Tibial artery (tissue), 4 donors: ENCODE measurements at regions not wholly inside any gene's neighbourhood (a gene's known extent, or its start where the extent isn't known, plus 50 kb on each side); places are given as distances from the start of the nearest gene placed in this dataset.
A peak's percentile ranks its signal among the peaks of the same experiment; 100 is the strongest.

Source experiments
- DNase-seq, 2 donors: peaks; one replicate each; pipeline ENCODE4 v3.0.0-alpha.2; 2019
- H3K27ac ChIP-seq, 2 donors: fragments of 200-600 bp; sonication (generic) in 1 of 2; 1 replicate in 1 of 2; 2 replicates in 1 of 2; pipeline ENCODE4 v1.5.1; 2018 to 2019; ENCODE audit warnings: mild to moderate bottlenecking in 1 of 2
- H3K27me3 ChIP-seq, 2 donors: fragments of 200-600 bp; sonication (generic) in 1 of 2; one replicate each; pipeline versions ENCODE4 v1.5.1 to v1.6.0; 2016 to 2019
- H3K36me3 ChIP-seq, 3 donors: fragments of 200-600 bp; sonication (generic) in 2 of 3; one replicate each; pipeline ENCODE4 v1.5.1; 2016 to 2019; ENCODE audit warnings: mild to moderate bottlenecking in 2 of 3
- H3K4me1 ChIP-seq, 4 donors: fragments of 200-600 bp; sonication (generic) in 2 of 4; 1 replicate in 3 of 4; 2 replicates in 1 of 4; pipeline ENCODE4 v1.5.1; 2016 to 2019
- H3K4me3 ChIP-seq, 2 donors: fragments of 200-600 bp; sonication (generic) in 1 of 2; 1 replicate in 1 of 2; 2 replicates in 1 of 2; pipeline ENCODE4 v1.5.1; 2018 to 2019; ENCODE audit warnings: mild to moderate bottlenecking in 2 of 2
- H3K9me3 ChIP-seq, 3 donors: fragments of 200-600 bp; sonication (generic) in 1 of 3; one replicate each; pipeline ENCODE4 v1.5.1; 2016 to 2019
- intact Hi-C: fragments of 100-400 bp; cut with DNase I; formaldehyde crosslinking; loops from one replicate; pipeline ENCODE4 v1.15.0; 2023; ENCODE audit warnings: low total_unique reads
- TF ChIP-seq, protein P1 (sequence below), 2 experiments: fragments of 200-600 bp in 1 of 2; fragments of 450-650 bp in 1 of 2; IDR thresholded peaks; one replicate each; pipeline ENCODE4 v1.5.1; 2017 to 2019; ENCODE audit warnings: antibody characterized with exemption in 2 of 2, mild to moderate bottlenecking in 1 of 2, moderate library complexity in 1 of 2

DNA sequence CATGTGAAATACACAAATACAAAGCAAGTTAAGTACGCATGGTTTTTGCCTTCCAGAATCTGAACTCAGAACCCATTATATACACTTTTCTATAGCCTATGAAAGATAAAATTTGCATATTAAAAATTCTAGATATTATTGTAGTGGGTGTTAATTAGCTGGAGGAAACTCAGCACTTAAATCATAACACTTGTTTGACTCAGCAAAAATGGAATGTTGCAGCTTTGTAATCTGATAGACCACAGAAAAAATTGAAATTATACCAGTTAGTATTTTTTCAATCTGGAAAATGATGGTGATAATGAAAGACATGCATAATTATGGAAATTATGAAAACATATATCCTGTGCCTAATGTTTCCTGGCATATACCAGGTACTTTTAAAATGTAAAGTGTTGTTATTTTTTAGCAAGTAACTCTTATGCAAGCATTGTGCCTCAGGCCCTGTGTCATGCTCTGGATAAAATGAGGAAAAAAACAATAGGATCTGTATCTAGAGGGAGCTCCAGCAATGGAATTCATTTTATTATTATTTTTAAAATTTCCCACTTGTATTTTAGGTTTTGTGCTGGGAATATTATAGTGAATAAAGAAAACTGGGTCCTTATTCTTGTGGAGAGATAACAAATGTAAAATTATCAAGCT is 490.4 kb upstream of the SEMA3A start:
- Histone ChIP-seq H3K27me3 (no peaks in the 10 kb centered on the region), H3K36me3 (no peaks in the 10 kb centered on the region), H3K4me1 (no peaks in the 10 kb centered on the region), H3K4me3 (no peak overlapping the region), H3K9me3 (no peaks in the 10 kb centered on the region), H3K27ac (no peak overlapping the region)
- TF ChIP-seq, protein P1, sequence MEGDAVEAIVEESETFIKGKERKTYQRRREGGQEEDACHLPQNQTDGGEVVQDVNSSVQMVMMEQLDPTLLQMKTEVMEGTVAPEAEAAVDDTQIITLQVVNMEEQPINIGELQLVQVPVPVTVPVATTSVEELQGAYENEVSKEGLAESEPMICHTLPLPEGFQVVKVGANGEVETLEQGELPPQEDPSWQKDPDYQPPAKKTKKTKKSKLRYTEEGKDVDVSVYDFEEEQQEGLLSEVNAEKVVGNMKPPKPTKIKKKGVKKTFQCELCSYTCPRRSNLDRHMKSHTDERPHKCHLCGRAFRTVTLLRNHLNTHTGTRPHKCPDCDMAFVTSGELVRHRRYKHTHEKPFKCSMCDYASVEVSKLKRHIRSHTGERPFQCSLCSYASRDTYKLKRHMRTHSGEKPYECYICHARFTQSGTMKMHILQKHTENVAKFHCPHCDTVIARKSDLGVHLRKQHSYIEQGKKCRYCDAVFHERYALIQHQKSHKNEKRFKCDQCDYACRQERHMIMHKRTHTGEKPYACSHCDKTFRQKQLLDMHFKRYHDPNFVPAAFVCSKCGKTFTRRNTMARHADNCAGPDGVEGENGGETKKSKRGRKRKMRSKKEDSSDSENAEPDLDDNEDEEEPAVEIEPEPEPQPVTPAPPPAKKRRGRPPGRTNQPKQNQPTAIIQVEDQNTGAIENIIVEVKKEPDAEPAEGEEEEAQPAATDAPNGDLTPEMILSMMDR (IDR thresholded peaks at IDR 0.05): no peak
- intact Hi-C loops: no loop called here
- DNase-seq: no peak

- TF ChIP-seq, protein P1 (IDR thresholded peaks at IDR 0.05): no peak
- Histone ChIP-seq H3K4me1 (no peaks in the 10 kb centered on the region), H3K9me3 (no peaks in the 10 kb centered on the region), H3K36me3 (no peaks in the 10 kb centered on the region), H3K4me3 (no peak overlapping the region), H3K27me3 (no peaks in the 10 kb centered on the region), H3K27ac (no peak overlapping the region)
- intact Hi-C loops: no loop called here
- DNase-seq: no peak
Observed at GRCh38 chr7:84682543-84682942, 488.0 kb upstream of the SEMA3A start.

- no peaks in the 10 kb centered on the region for H3K36me3 ChIP-seq
- DNase-seq: no peak
- H3K9me3 ChIP-seq: no peaks in the 10 kb centered on the region
- no peak overlapping the region for H3K27ac ChIP-seq
- intact Hi-C loops: no loop called here
- no peak overlapping the region for H3K4me3 ChIP-seq
- peaks cover 0 to 3% (median 0%) of the 10 kb centered on the region in 4 donors for H3K4me1 ChIP-seq
- TF ChIP-seq, protein P1 (IDR thresholded peaks at IDR 0.05): no peak
- no peaks in the 10 kb centered on the region for H3K27me3 ChIP-seq
Observed at GRCh38 chr7:84678841-84679240, 484.3 kb upstream of the SEMA3A start.

DNA sequence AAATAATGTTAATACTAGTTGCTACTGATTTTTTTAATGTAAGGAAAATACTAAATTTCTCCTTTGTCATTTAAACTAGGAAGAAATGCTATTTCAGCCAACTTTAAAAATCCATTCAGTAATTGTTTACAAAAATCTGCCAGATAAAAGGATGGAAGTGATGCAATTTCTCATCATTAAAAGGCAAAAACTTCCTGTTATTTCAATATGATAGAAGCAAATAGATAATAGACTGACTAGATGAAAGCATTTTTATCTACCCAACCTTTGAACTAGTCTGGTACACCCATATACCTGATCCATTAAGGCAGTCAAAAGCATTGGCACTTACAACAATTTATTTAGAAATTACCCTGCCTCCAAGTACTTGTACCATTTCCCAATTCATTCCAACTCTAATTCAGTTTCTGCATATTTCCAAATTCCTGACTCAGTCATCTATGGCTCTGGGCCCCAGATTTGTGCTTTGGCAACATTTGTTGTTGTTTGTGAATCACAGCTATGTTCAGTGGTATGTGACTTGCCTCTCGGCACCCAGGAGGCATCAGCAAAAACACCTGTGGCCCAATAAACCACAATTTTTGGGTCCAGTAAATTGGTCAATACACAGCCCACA is 482.6 kb upstream of the SEMA3A start:
- H3K27ac ChIP-seq: no peak overlapping the region
- H3K27me3 ChIP-seq: no peaks in the 10 kb centered on the region
- no peak overlapping the region for H3K4me3 ChIP-seq
- intact Hi-C loops: no loop called here
- no peaks in the 10 kb centered on the region for H3K36me3 ChIP-seq
- H3K4me1 ChIP-seq: peaks cover 0 to 13% (median 2%) of the 10 kb centered on the region in 4 donors
- peak in 1 of 2 donors; percentile 68 for DNase-seq
- no peaks in the 10 kb centered on the region for H3K9me3 ChIP-seq
- TF ChIP-seq, protein P1 (IDR thresholded peaks at IDR 0.05): no peak

DNA sequence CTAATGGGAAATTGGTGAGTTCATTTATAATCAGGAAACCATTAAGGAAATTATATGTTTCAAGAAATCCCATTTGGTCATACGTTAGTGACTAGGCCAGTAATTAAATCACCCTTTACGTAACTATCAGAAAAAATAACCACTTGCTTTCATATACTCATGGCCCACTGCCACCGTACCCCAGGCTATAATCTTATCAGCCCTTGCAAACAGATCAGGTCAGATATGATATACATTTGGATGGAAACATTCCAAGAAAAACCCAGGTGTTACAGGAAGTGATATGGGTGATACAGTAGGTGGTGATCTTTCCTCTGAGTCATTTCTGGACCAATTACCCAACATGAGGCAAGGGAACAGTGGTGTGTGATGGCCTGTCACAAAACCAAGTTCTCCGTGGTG is 481.0 kb upstream of the SEMA3A start:
- Histone ChIP-seq H3K27me3 (no peaks in the 10 kb centered on the region), H3K9me3 (no peaks in the 10 kb centered on the region), H3K36me3 (no peaks in the 10 kb centered on the region), H3K27ac (no peak overlapping the region), H3K4me1 (peaks cover 0 to 23% (median 2%) of the 10 kb centered on the region in 4 donors), H3K4me3 (no peak overlapping the region)
- intact Hi-C loops: no loop called here
- no peak for DNase-seq
- TF ChIP-seq, protein P1 (IDR thresholded peaks at IDR 0.05): no peak
